Activated T-helper 17 cell treated with anti-CD3 and anti-CD28 coated beads, Interleukin-2, amount 50 U/mL, for 72 hours (primary cell): ENCODE measurements at regions not wholly inside any gene's neighbourhood (a gene's known extent, or its start where the extent isn't known, plus 50 kb on each side); places are given as distances from the start of the nearest gene placed in this dataset.
A peak's percentile ranks its signal among the peaks of the same experiment; 100 is the strongest.

Source experiments
- ATAC-seq: fragments of 150-1000 bp; cut with Tn5 transposase; replicated peaks from 2 replicates; pipeline ENCODE4 v1.10.0; 2021; ENCODE audit warnings: mild to moderate bottlenecking, moderate library complexity
- H3K27ac Mint-ChIP-seq: one replicate; pipeline ENCODE4 v1.8.0; 2022; ENCODE audit warnings: mixed read lengths
- H3K27me3 Mint-ChIP-seq: one replicate; pipeline ENCODE4 v1.8.0; 2022; ENCODE audit warnings: mixed read lengths
- H3K36me3 Mint-ChIP-seq: one replicate; pipeline ENCODE4 v1.8.0; 2022; ENCODE audit warnings: low read depth, mild to moderate bottlenecking, mixed read lengths
- H3K4me1 Mint-ChIP-seq: one replicate; pipeline ENCODE4 v1.8.0; 2022; ENCODE audit warnings: mixed read lengths
- H3K4me3 Mint-ChIP-seq: one replicate; pipeline ENCODE4 v1.8.0; 2022; ENCODE audit warnings: mild to moderate bottlenecking, mixed read lengths
- H3K9me3 Mint-ChIP-seq: one replicate; pipeline ENCODE4 v1.8.0; 2022; ENCODE audit warnings: mixed read lengths

DNA sequence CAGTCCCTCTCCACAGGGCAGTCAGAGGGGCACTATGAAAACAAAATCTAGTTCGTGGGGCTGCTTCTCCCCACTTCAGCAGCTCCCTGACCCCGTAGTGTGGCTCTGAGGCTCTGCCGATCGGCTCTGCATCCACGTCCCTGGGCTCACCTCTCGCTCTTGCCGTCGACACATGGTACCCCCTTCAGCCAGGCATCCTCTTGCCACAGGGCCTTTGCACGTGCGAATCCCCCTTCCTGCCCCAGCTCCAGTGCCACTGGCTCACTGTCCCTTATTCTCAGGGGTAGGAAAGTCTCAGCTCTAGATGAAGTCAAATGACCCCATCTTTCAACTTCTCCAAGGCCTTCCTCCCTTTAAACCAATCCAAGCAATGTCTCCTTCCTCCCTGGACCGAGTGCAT lies 72.7 kb downstream of the KLHDC7A start:
- ATAC-seq: no peak
- Mint-ChIP-seq H3K27me3 (peaks cover 50% of the 10 kb centered on the region), H3K9me3 (no peaks in the 10 kb centered on the region), H3K4me3 (no peak overlapping the region), H3K27ac (no peak overlapping the region), H3K4me1 (no peaks in the 10 kb centered on the region), H3K36me3 (no peaks in the 10 kb centered on the region)

DNA sequence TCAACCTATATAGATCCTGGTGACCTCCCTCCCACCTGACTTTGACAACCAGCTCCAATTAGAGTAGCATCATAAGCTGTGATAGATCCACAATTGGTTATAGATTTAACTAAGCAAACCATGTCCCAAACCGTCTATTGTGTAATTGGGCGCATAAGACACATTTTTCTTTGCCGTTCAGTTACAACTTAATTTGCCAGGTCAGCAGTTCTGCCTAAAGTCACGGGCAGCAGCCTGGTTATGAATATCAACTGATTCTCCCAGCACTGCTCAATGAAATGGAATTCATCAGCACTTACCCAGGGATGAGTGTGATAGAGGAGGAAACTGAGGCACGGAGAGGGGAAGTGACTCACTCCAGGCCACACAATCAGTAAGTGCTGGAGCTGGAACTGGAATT lies 73.4 kb downstream of the KLHDC7A start:
- no peaks in the 10 kb centered on the region for H3K36me3 Mint-ChIP-seq
- ATAC-seq: no peak
- peaks cover 56% of the 10 kb centered on the region for H3K27me3 Mint-ChIP-seq
- no peaks in the 10 kb centered on the region for H3K4me1 Mint-ChIP-seq
- H3K9me3 Mint-ChIP-seq: no peaks in the 10 kb centered on the region
- H3K4me3 Mint-ChIP-seq: no peak overlapping the region
- no peak overlapping the region for H3K27ac Mint-ChIP-seq

DNA sequence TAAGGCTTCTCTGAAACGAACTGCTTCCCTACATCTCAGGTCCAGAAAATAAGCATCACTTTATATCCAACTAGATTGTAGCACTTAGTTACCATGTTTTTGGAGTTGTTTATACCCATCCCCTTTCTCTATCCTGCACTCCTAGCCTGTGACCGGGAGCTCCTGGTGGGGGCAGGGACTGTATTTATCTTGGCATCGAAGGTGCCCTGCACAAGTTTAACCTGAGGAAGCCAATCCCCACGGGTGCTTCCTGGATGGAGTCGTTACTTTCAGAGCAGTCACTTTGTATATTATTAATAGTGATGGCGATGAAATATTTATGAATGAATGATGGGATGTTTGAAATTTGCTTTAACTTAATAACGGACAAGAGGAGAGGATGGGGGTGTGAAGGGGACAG lies 73.9 kb downstream of the KLHDC7A start:
- Mint-ChIP-seq H3K4me3 (no peak overlapping the region), H3K27me3 (peaks cover 56% of the 10 kb centered on the region), H3K4me1 (no peaks in the 10 kb centered on the region), H3K36me3 (no peaks in the 10 kb centered on the region), H3K27ac (no peak overlapping the region), H3K9me3 (no peaks in the 10 kb centered on the region)
- ATAC-seq: no peak

DNA sequence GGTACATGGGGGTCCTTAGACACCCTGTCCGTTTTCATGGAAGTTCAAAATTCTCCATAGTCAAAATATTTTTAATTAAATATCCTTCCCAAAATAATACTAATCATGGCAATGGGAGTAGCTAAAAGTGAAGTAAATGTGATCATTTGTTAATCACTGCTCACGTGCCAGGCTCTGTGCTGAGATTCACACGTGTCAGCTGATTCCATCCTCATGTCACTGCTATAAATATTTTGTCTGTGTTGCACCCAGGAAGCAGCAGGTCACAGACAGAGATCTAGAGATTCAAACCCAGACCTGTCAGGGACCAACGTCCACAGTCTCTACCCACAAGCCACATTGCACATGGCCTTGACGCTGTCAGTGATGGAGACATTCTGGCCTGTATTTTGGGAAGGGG lies 74.3 kb downstream of the KLHDC7A start:
- no peaks in the 10 kb centered on the region for H3K4me1 Mint-ChIP-seq
- H3K4me3 Mint-ChIP-seq: no peak overlapping the region
- H3K27ac Mint-ChIP-seq: no peak overlapping the region
- H3K36me3 Mint-ChIP-seq: no peaks in the 10 kb centered on the region
- ATAC-seq: no peak
- H3K9me3 Mint-ChIP-seq: no peaks in the 10 kb centered on the region
- H3K27me3 Mint-ChIP-seq: peaks cover 55% of the 10 kb centered on the region

DNA sequence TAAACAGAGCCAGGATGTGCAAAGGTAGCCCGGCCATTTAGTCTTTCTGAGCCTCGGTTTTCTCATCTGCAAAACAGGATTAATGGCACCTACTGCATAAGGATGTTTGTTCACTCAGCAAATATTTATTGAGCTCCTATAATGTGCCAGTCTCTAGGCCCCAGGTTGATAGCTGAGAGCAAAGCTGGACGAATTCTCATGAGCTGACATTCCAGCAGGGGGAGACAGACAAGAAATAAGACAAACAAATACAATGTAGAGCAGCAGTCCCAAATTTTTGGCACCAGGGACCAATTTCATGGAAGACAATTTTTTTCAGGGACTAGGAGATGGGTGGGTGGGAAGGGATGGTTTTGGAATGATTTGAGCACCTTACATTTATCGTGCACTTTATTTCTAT lies 74.3 kb upstream of the PAX7 start:
- no peaks in the 10 kb centered on the region for H3K4me1 Mint-ChIP-seq
- H3K9me3 Mint-ChIP-seq: no peaks in the 10 kb centered on the region
- no peak overlapping the region for H3K4me3 Mint-ChIP-seq
- no peaks in the 10 kb centered on the region for H3K36me3 Mint-ChIP-seq
- ATAC-seq: no peak
- H3K27ac Mint-ChIP-seq: no peak overlapping the region
- H3K27me3 Mint-ChIP-seq: peaks cover 58% of the 10 kb centered on the region

DNA sequence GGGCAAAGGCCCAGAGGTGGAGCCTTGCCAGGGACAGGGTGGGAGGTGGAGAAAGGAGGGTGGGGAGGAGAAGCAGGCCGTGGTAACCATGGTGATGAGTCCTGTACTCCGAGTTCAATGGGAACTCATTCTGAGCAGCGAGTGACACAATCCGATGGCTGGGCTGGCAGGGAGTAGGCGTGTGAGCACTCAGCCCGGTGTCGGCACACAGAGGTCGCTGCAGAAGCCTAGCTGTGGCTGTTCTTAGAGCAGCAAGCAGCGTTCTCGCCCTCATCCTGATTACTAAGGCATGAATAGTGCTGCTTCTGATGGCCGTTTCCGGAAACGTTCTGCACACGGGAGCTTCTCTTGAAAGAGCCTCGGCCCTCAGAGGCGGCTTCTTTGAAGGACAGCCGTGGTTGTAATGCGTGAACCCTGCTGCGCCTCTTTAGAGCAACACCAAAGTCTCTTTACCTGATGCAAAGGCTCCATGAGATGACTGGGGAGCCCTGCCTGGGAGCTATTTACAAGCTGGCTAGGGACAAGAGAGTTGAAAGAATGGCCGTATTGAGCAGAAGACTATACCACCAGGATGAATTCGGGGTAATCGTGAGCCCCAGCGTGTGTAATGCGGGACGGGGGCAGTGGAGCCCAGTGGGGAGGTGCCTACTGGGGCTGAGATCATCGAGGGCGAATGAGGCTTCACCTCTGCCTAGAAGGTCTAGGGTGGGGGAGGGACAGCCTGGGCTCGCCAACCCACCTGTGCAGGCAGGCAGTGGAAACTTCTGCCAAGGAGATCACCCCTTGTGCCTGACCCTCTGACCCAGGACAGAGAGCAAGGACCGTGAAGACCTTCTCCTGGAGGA lies 72.8 kb upstream of the PAX7 start:
- ATAC-seq: peak; percentile 50

DNA sequence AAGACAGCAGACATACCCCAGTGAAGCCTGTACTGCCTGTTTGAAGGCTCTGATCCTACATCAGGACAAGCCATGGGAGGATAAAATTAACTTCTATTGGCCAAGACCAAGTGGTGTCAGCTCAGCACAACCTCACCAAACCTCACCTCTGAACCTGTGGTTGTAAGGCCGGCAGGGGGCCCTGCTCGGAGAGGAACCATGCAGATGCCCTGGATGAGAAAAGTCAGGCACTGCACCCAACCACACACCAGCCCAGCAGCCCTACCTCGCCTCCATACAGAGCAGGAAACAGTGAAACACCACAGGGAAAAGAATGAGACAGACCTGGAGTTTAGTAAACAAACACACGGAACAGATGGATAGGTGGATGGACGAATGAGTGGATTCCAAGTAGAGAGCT lies 70.0 kb upstream of the PAX7 start:
- H3K4me1 Mint-ChIP-seq: no peaks in the 10 kb centered on the region
- no peak overlapping the region for H3K27ac Mint-ChIP-seq
- no peaks in the 10 kb centered on the region for H3K9me3 Mint-ChIP-seq
- H3K27me3 Mint-ChIP-seq: peaks cover 30% of the 10 kb centered on the region
- no peak overlapping the region for H3K4me3 Mint-ChIP-seq
- ATAC-seq: no peak
- H3K36me3 Mint-ChIP-seq: no peaks in the 10 kb centered on the region

More for the DNA sequence above, 72.8 kb upstream of the PAX7 start:
- Mint-ChIP-seq H3K27me3 (peaks cover 51% of the 10 kb centered on the region), H3K4me3 (no peak overlapping the region), H3K27ac (no peak overlapping the region), H3K36me3 (no peaks in the 10 kb centered on the region), H3K9me3 (no peaks in the 10 kb centered on the region), H3K4me1 (no peaks in the 10 kb centered on the region)

DNA sequence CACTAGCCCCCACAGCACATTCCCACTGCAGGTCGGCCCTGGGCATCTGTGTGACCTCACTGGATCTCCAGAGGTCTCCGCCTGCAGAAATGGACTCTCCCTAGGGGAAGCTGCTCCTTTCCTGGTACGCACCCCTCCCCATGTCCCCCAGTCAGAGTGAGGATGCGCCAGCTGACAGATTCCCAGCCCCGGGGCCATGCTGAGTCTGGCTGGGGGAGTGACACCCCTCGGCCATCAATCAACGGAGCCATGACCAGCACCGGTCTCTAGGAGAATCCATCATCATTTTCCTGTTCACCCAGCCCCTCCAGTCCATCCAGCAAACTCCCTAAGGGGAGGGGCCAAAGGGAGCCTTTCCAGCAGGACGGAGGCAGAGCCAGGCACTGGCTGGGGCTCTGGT lies 68.7 kb upstream of the PAX7 start:
- Mint-ChIP-seq H3K27me3 (peaks cover 23% of the 10 kb centered on the region), H3K4me1 (no peaks in the 10 kb centered on the region), H3K36me3 (no peaks in the 10 kb centered on the region), H3K4me3 (no peak overlapping the region), H3K27ac (no peak overlapping the region), H3K9me3 (no peaks in the 10 kb centered on the region)
- ATAC-seq: no peak

DNA sequence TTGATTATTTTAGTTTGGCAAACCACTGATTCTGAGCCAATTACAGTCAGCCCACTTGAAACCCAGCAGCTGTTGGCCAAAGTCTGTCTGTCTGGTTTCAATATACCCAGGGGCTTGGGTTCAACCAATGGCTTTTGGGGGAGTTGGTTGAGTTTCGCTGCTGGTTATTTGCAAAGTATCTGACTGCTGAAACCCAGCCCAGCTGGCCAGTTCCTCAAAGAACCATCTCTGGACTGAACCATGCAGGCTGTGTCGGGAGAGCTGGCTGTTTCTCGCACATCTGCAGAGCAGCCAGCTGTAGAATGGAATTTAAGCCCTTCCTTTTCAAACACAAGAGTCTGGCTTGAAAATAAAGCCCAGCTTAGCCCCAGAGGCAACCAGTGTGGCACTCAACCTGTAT lies 66.0 kb upstream of the PAX7 start:
- H3K27ac Mint-ChIP-seq: no peak overlapping the region
- H3K9me3 Mint-ChIP-seq: peaks cover 4% of the 10 kb centered on the region
- no peak for ATAC-seq
- no peak overlapping the region for H3K4me3 Mint-ChIP-seq
- H3K36me3 Mint-ChIP-seq: no peaks in the 10 kb centered on the region
- peaks cover 8% of the 10 kb centered on the region for H3K27me3 Mint-ChIP-seq
- no peaks in the 10 kb centered on the region for H3K4me1 Mint-ChIP-seq

DNA sequence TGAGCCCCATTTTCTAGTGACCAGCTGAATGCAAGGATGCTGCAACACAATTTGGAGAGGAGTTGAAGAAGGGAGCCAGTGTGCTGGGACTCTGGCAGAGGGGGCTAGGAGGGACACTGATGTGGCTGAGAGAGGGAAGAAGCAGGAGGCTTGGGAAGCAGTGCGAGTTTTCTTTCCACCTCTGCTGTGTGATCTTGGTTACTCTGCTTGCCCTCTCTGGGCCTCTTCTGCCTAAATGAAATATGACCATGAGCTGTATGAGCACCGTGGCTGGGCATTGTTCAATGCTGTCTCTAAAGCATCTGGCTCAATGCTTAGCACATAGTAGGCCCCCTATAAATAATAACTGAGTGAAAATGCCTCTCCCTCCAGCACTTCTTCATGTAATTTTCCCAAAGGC lies 65.3 kb upstream of the PAX7 start:
- ATAC-seq: no peak
- Mint-ChIP-seq H3K9me3 (peaks cover 4% of the 10 kb centered on the region), H3K4me3 (no peak overlapping the region), H3K36me3 (no peaks in the 10 kb centered on the region), H3K27me3 (peaks cover 11% of the 10 kb centered on the region), H3K4me1 (no peaks in the 10 kb centered on the region), H3K27ac (no peak overlapping the region)

DNA sequence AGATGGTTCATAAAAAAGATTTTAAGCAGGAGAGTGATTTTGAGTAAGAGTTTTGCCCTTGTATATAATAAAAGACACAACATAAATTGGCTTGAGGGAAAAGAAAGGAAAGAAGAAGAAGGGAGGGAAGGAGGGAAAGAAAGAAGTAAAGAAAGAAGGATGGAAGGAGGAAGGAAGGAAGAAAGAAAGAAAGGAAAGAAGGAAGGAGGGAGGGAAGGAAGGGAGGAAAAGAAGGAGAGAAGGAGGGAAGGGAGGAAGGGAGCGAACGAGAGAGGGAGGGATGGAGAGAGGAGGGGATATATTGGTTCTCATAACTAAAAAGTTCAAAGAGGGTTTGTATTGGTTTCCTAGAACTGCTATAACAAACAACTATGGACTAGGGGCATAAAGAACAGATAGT lies 62.2 kb upstream of the PAX7 start:
- H3K36me3 Mint-ChIP-seq: no peaks in the 10 kb centered on the region
- H3K27me3 Mint-ChIP-seq: peaks cover 8% of the 10 kb centered on the region
- no peak overlapping the region for H3K27ac Mint-ChIP-seq
- H3K4me3 Mint-ChIP-seq: no peak overlapping the region
- peaks cover 4% of the 10 kb centered on the region for H3K9me3 Mint-ChIP-seq
- no peaks in the 10 kb centered on the region for H3K4me1 Mint-ChIP-seq
- no peak for ATAC-seq

DNA sequence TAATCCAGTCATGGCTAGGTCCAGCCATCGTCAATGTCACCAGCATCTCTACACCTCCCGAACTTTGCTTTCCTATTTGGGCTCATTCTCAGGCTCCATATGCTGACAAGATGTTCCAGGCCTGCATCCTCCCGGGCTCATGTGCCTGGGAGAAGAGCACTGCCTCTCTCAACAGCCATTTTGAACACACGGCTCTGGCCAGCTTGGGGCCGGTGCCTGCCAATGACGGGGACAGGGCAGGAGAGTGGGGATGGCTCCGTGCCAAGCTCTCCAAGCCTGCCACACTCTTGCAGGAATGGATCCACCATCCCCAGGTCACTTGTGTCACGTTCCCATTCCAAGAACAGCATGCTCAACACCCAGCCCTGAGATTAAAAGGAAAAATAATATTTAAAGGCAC lies 61.4 kb upstream of the PAX7 start:
- Mint-ChIP-seq H3K36me3 (no peaks in the 10 kb centered on the region), H3K4me3 (no peak overlapping the region), H3K27me3 (peaks cover 8% of the 10 kb centered on the region), H3K9me3 (peaks cover 4% of the 10 kb centered on the region), H3K4me1 (no peaks in the 10 kb centered on the region), H3K27ac (no peak overlapping the region)
- ATAC-seq: no peak

DNA sequence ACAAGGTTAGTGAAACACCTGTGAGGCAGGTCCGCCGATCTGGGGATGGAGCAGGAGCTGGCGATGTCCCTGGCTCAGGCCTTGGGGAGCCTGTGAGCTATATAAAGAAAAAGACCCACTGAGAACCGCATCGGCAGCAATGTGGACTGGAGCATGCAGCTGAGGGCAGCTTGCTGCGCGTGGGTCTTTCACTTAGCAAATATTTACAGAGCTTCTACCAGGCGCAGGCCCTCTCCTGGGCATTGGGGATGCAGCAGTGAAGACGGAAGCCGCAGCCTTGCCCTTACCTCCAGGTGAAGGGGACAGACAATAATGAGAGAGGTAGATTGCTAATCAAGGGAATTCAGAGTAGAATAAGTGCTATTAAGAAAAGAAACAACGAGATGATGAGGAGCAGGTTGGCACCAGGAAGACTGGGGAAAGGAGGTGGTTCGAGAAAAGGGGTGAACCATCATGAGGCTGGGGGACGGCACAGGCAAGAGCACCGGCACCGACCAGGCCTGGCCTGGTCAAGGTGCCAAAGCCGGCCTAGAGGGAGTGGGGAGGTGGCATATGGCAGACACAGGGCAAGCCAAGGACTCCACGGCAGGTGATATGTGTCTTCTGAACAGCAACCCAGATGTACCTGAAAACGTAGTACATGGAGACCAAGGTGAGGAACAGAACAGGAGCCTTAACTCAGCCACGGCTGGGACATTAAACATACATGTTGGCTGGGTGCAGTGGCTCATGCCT lies 60.7 kb upstream of the PAX7 start:
- no peak for ATAC-seq
- H3K36me3 Mint-ChIP-seq: no peaks in the 10 kb centered on the region
- peaks cover 8% of the 10 kb centered on the region for H3K27me3 Mint-ChIP-seq
- H3K4me1 Mint-ChIP-seq: no peaks in the 10 kb centered on the region
- peaks cover 4% of the 10 kb centered on the region for H3K9me3 Mint-ChIP-seq
- no peak overlapping the region for H3K4me3 Mint-ChIP-seq
- H3K27ac Mint-ChIP-seq: no peak overlapping the region

DNA sequence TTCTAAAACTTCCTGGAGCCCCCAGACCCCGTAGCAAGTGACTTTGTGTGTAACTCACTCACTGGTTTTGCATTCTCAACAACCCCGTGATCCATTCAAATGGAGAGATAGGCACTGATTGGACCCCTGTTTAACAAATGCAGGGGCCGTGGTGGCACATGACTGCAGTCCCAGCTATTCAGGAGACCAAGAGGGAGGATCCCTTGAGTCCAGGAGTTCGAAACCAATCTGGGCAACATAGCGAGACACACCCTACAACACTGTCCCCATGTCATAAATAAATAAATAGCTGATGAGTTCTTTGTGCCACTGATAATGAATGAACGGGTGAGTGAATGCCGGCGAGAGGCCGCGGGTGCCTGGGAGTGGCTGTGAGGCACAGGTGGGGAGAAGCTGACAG lies 59.4 kb upstream of the PAX7 start:
- no peak for ATAC-seq
- Mint-ChIP-seq H3K4me1 (no peaks in the 10 kb centered on the region), H3K4me3 (no peak overlapping the region), H3K9me3 (peaks cover 4% of the 10 kb centered on the region), H3K27ac (no peak overlapping the region), H3K36me3 (no peaks in the 10 kb centered on the region), H3K27me3 (peaks cover 11% of the 10 kb centered on the region)
